ENCODE measurements at regions not wholly inside any gene's neighbourhood (a gene's known extent, or its start where the extent isn't known, plus 50 kb on each side); places are given as distances from the start of the nearest gene placed in this dataset.

DNA sequence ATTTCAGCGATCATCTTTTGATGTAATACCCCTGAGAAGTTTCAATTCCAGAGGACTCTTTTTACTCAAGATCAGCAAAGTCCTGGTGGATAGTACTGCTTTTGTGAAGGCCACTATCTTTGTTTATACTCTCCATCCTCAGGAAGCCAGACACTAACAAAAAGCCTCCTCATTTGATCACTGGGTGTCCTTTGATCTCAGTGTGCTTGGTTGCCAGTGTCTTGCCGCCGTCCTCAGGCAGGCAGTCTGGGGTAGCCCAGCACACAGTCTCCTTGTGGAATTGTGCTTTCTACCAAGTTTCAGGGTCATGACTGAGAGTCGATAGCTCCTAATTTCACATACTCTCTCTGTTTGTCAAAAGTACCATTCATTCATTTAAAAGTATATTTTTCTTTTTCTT is 762.2 kb downstream of the EFNB2 start:
- FAIRE-seq (no peak), DNase-seq (ENCODE audit: low read depth in 1 of 2, low spot score in 2 of 2) (no peak)
- H3K27me3 ChIP-seq (replicated peaks in 1 of 4; ENCODE audit: control insufficient read depth in 3 of 4, extremely low read depth in 1 of 4, insufficient read depth in 3 of 4, low read length in 3 of 4) = no peaks in the 10 kb centered on the region
- no peaks in the 10 kb centered on the region for H3K9me3 ChIP-seq (ENCODE audit: insufficient read depth in 2 of 2, low read depth in 1 of 2, low read length in 1 of 2)
- H3K4me1 ChIP-seq (replicated peaks in 1 of 4; ENCODE audit: control insufficient read depth in 3 of 4, insufficient read depth in 4 of 4, low read length in 3 of 4) = peaks cover 0 to 8% (median under 1%) of the 10 kb centered on the region in 4 experiments; a peak in 3 of 7 replicates
- WGBS, 2 experiments (ENCODE audit: extremely low coverage in 1 of 2, insufficient coverage in 1 of 2, insufficient read length in 1 of 2, insufficient replicate concordance in 2 of 2, low coverage in 1 of 2, low lambda C conversion rate in 2 of 2, missing lambda C conversion rate in 1 of 2) = 84% methylated on average over 4 of the region's 4 CpGs; no CpG with 5 or more reads in 1 of the 2 experiments
- H2BK20ac ChIP-seq (ENCODE audit: low read length) = no peak overlapping the region
- CTCF ChIA-PET (ENCODE audit: partially characterized antibody) = no interaction called here
- H3K23me2 ChIP-seq (ENCODE audit: low read depth, low read length) = no peaks in the 10 kb centered on the region
- TF ChIP-seq, protein P1, sequence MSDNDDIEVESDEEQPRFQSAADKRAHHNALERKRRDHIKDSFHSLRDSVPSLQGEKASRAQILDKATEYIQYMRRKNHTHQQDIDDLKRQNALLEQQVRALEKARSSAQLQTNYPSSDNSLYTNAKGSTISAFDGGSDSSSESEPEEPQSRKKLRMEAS (IDR thresholded peaks at IDR 0.05) = no peak
- TF ChIP-seq RXRA (IDR thresholded peaks at IDR 0.05; ENCODE audit: insufficient read depth, low read depth, low read length) (no peak), ASH2L (IDR thresholded peaks at IDR 0.05; ENCODE audit: low read length) (no peak), RAD21 (IDR thresholded peaks at IDR 0.05 in 1 of 2, conservative IDR thresholded peaks at IDR 0.05 in 1 of 2; ENCODE audit: low read depth in 2 of 2, low read length in 2 of 2) (no peak), HDAC6 (IDR thresholded peaks at IDR 0.05; ENCODE audit: low read depth, low read length) (no peak), CREB1 (IDR thresholded peaks at IDR 0.05) (no peak), GTF2F1 (IDR thresholded peaks at IDR 0.05; ENCODE audit: borderline replicate concordance, low read depth, low read length) (no peak), EGR1 (IDR thresholded peaks at IDR 0.05; ENCODE audit: borderline replicate concordance, low read depth, low read length) (no peak)
- H3K36me3 ChIP-seq (ENCODE audit: control insufficient read depth in 2 of 4, insufficient read depth in 4 of 4, low read length in 3 of 4) = no peaks in the 10 kb centered on the region
- no peak overlapping the region for H2BK15ac ChIP-seq (ENCODE audit: low read length)
- no peak overlapping the region for H3K4ac ChIP-seq (replicated peaks; ENCODE audit: insufficient read length, low read depth, low read length)
- no peak overlapping the region for H2BK12ac ChIP-seq (ENCODE audit: low read depth, low read length)
- POLR2A ChIA-PET (ENCODE audit: partially characterized antibody) = no interaction called here
- no peak overlapping the region for H4K8ac ChIP-seq (ENCODE audit: extremely low read depth, insufficient read depth, low read length)
- H3K4me2 ChIP-seq (ENCODE audit: insufficient read depth in 1 of 2, low read depth in 2 of 2, low read length in 2 of 2) = no peak overlapping the region
- H3K9ac ChIP-seq (replicated peaks in 1 of 4; ENCODE audit: extremely low read depth in 1 of 4, low read depth in 3 of 4, low read length in 3 of 4) = no peak overlapping the region
- H3K27ac ChIP-seq (ENCODE audit: low read depth, low read length) = no peak overlapping the region
- H3K23ac ChIP-seq (ENCODE audit: insufficient read length) = no peak overlapping the region
- H3K14ac ChIP-seq (ENCODE audit: insufficient read length) = no peak overlapping the region
- no peak overlapping the region for H3K18ac ChIP-seq (ENCODE audit: extremely low read depth, low read length)
- H3K4me3 ChIP-seq (ENCODE audit: extremely low read depth in 1 of 4, insufficient read depth in 2 of 4, low read depth in 3 of 4, low read length in 4 of 4) = no peak overlapping the region
- H4K5ac ChIP-seq (ENCODE audit: insufficient read length, low read depth, low read length) = no peak overlapping the region
- H4K91ac ChIP-seq (replicated peaks; ENCODE audit: insufficient read length, low read length) = no peak overlapping the region
- H3K79me2 ChIP-seq (ENCODE audit: control insufficient read depth in 1 of 2, insufficient read depth in 2 of 2, low read length in 2 of 2) = no peaks in the 10 kb centered on the region
- H2BK5ac ChIP-seq (ENCODE audit: low read depth, low read length) = no peak overlapping the region
- H3K79me1 ChIP-seq (ENCODE audit: low read depth, low read length) = no peaks in the 10 kb centered on the region
- no peak overlapping the region for H2BK120ac ChIP-seq (replicated peaks; ENCODE audit: low read depth, low read length)
- H4K20me1 ChIP-seq (replicated peaks in 1 of 2; ENCODE audit: control insufficient read depth in 1 of 2, insufficient read depth in 2 of 2, low read length in 2 of 2) = no peaks in the 10 kb centered on the region
- no peak overlapping the region for H2AK5ac ChIP-seq (ENCODE audit: low read depth, low read length)
- H3K56ac ChIP-seq (replicated peaks; ENCODE audit: insufficient read length, low read depth, low read length) = no peak overlapping the region
- no peak overlapping the region for H2AFZ ChIP-seq (ENCODE audit: low read length)
